ENCODE measurements at regions not wholly inside any gene's neighbourhood (a gene's known extent, or its start where the extent isn't known, plus 50 kb on each side); places are given as distances from the start of the nearest gene placed in this dataset.

GRCh38 chr14:43647302-43647701 lies 859.8 kb downstream of the FSCB start:
- no peaks in the 10 kb centered on the region for H3K4me1 ChIP-seq
- H3K27me3 ChIP-seq: no peaks in the 10 kb centered on the region
- H3K36me3 ChIP-seq: no peaks in the 10 kb centered on the region
- no peaks in the 10 kb centered on the region for H3K9me3 ChIP-seq
- ATAC-seq: no peak
- WGBS, 2 donors (ENCODE audit: low coverage in 1 of 2): 88 to 100% methylated on average over 2 to 4 of the region's 4 CpGs
- no peak overlapping the region for H3K4me3 ChIP-seq
- TF ChIP-seq CTCF (IDR thresholded peaks at IDR 0.05) (no peak), POLR2AphosphoS5 (IDR thresholded peaks at IDR 0.05) (no peak), POLR2A (IDR thresholded peaks at IDR 0.05) (no peak), EP300 (IDR thresholded peaks at IDR 0.05) (no peak)
- H3K27ac ChIP-seq: no peak overlapping the region

DNA sequence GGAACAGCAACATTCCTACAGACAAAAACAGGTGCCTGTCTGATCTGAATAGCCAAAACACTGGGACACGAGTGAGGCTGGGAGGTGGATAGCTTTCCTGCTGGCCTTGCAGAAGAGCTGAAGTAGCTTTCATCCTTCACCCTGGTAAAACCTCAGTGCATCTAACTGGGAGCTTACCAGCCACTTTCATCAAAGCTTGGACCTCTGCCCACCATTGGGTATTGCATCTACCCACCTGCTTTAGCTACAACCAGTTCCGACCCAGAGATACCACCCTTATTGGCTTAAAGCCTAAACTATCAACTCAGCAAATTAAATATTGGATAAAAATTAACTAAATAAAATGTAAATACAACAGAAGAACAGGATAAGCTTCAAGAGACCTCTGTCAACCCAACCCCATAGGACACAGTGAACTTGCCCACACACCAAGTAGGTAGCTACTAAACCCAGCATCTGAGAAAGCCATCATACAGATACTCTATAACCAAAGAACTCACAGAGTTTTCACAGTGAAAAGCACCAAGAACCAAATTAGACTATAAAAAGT lies 866.3 kb downstream of the FSCB start:
- H3K4me3 ChIP-seq: no peak overlapping the region
- no peaks in the 10 kb centered on the region for H3K27me3 ChIP-seq
- WGBS, 2 donors (ENCODE audit: low coverage in 1 of 2): 80 to 100% methylated on average over 1 of the region's 2 CpGs
- H3K36me3 ChIP-seq: no peaks in the 10 kb centered on the region
- no peak overlapping the region for H3K27ac ChIP-seq
- no peaks in the 10 kb centered on the region for H3K4me1 ChIP-seq
- TF ChIP-seq POLR2A (IDR thresholded peaks at IDR 0.05): no peak
- TF ChIP-seq EP300 (IDR thresholded peaks at IDR 0.05): no peak
- TF ChIP-seq POLR2AphosphoS5 (IDR thresholded peaks at IDR 0.05): no peak
- TF ChIP-seq CTCF (IDR thresholded peaks at IDR 0.05): no peak
- H3K9me3 ChIP-seq: no peaks in the 10 kb centered on the region
- ATAC-seq: no peak

DNA sequence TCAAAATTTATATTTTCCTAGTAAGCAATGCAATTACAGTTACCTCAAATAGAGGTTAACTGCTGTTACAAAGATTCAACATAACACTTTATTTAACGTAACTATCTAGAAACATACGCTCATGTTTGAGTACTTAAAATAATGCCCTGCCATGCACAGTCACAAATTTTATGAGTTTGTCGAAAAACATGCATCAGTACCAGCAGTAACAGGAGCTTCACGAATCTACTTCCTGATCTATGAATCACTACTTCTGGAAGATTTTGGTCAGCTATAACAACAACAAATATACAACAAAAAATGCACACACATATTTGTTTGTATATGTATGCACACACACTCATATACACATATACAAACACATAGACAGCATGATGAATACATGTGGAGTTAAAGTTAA lies 881.8 kb downstream of the FSCB start:
- ATAC-seq: no peak
- Histone ChIP-seq H3K4me1 (no peaks in the 10 kb centered on the region), H3K36me3 (no peaks in the 10 kb centered on the region), H3K27ac (no peak overlapping the region), H3K9me3 (no peaks in the 10 kb centered on the region), H3K4me3 (no peak overlapping the region), H3K27me3 (no peaks in the 10 kb centered on the region)
- 82 to 84% methylated on average over 4 of the region's 4 CpGs for WGBS, 2 donors (ENCODE audit: low coverage in 1 of 2)
- no peak for TF ChIP-seq CTCF (IDR thresholded peaks at IDR 0.05)
- no peak for TF ChIP-seq POLR2A (IDR thresholded peaks at IDR 0.05)
- no peak for TF ChIP-seq EP300 (IDR thresholded peaks at IDR 0.05)
- no peak for TF ChIP-seq POLR2AphosphoS5 (IDR thresholded peaks at IDR 0.05)

DNA sequence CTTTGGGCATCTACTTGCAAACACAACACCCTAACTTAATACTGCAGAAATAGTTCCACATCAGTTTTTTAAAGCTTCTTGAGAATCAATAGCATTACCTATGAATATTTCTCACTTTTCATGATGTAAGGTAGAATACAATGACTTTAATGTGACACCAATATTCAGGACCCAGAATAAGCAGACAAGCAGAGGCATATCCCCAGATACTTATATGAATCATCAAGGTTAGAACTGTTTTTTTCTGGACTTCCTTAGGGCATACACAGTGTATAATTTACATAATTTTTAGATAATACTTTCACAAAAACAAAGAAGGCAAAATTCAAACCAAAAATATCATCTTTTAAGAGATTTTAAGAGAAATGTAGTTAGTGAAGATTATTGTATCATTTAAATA lies 885.8 kb downstream of the FSCB start:
- H3K27ac ChIP-seq: no peak overlapping the region
- no peaks in the 10 kb centered on the region for H3K27me3 ChIP-seq
- H3K9me3 ChIP-seq: peaks cover 0 to 3% (median 0%) of the 10 kb centered on the region in 3 donors
- no peaks in the 10 kb centered on the region for H3K4me1 ChIP-seq
- ATAC-seq: no peak
- no peaks in the 10 kb centered on the region for H3K36me3 ChIP-seq
- H3K4me3 ChIP-seq: no peak overlapping the region
- TF ChIP-seq CTCF (IDR thresholded peaks at IDR 0.05) (no peak), POLR2AphosphoS5 (IDR thresholded peaks at IDR 0.05) (no peak), POLR2A (IDR thresholded peaks at IDR 0.05) (no peak), EP300 (IDR thresholded peaks at IDR 0.05) (no peak)

DNA sequence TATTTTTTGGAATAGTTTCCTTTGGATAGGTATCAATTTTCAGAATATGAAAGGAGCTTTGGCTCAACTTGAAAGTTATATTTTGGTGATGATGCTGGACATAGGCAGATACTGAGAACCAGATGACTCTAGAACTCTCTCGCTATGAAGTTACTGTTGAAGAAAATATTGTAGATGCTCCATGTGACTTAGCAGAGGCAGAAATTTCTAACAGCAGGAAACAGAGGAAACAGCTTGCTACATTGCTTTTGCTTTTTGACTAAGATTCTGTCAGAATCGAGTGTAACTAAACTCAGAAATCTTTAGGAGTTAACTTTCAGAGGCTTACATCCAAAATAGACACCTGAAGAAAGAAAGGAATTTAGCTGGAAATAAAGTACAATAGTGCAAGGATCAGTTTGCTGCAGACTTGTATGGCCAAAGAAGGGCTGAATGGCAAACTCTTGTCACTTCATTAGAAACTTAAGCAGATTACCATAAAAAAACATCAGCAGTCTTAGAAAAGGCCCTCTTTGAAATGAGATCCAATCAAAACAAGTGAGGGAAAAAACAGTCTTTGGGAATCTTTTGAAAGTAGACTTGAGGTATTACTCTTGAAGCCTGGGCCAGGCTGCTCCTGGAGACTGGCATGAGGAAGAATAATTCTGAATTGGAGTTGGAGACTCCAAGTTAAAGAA lies 911.8 kb downstream of the FSCB start:
- no peak for TF ChIP-seq POLR2A (IDR thresholded peaks at IDR 0.05)
- no peak for TF ChIP-seq POLR2AphosphoS5 (IDR thresholded peaks at IDR 0.05)
- TF ChIP-seq CTCF (IDR thresholded peaks at IDR 0.05): no peak
- no peak for TF ChIP-seq EP300 (IDR thresholded peaks at IDR 0.05)
- 70 to 80% methylated on average over 2 of the region's 2 CpGs for WGBS, 2 donors (ENCODE audit: low coverage in 1 of 2)
- Histone ChIP-seq H3K36me3 (no peaks in the 10 kb centered on the region), H3K4me3 (no peak overlapping the region), H3K4me1 (no peaks in the 10 kb centered on the region), H3K27ac (no peak overlapping the region), H3K27me3 (no peaks in the 10 kb centered on the region), H3K9me3 (no peaks in the 10 kb centered on the region)
- no peak for ATAC-seq

Data from gastroesophageal sphincter (tissue), 4 donors.